T-cell (primary cell): ENCODE measurements at regions not wholly inside any gene's neighbourhood (a gene's known extent, or its start where the extent isn't known, plus 50 kb on each side); places are given as distances from the start of the nearest gene placed in this dataset.
"Not testable (repeated sequence)": the region's sequence is repeated elsewhere in the genome, so short reads cannot be mapped to it uniquely, and the experiment has no call there.

Source experiments
- ATAC-seq, 4 experiments: fragments of 200-7000 bp in 3 of 4; fragments of 150-1000 bp in 1 of 4; cut with Tn5 transposase; replicated peaks in 1 of 4; 1 replicate in 3 of 4; 2 replicates in 1 of 4; pipeline ENCODE4 v1.10.0; 2021; ENCODE audit warnings: moderate library complexity in 3 of 4, mild to moderate bottlenecking in 2 of 4, moderate number of reproducible peaks in 1 of 4
- CTCF ChIA-PET, 2 donors: fragments of 300-600 bp; sonication (Branson Sonifier 250); formaldehyde crosslinking; loops; one replicate each; lab custom pipeline; 2022; ENCODE audit warnings: antibody characterized with exemption in 2 of 2; lab: Charles Lee
- POLR2A ChIA-PET, 2 donors: fragments of 300-600 bp; sonication (Branson Sonifier 250); formaldehyde crosslinking; loops; one replicate each; lab custom pipeline; 2022; ENCODE audit warnings: antibody characterized with exemption in 2 of 2; lab: Charles Lee
- DNase-seq, 35 experiments: peaks; one replicate each; pipeline versions ENCODE4 v3.0.0 to v3.0.0-alpha.2; 2013 to 2023
- H3K27ac ChIP-seq: one replicate; pipeline ENCODE4 v1.5.1; 2013; ENCODE audit warnings: low read length
- H3K27me3 ChIP-seq, 2 experiments: replicated peaks in 1 of 2; 1 replicate in 1 of 2; 2 replicates in 1 of 2; pipeline versions ENCODE4 v1.6.1 to v1.7.0; 2013; ENCODE audit warnings: low read length in 1 of 2, mixed read lengths in 1 of 2; ENCODE audit not compliant: control insufficient read depth in 2 of 2, insufficient read depth in 2 of 2; ENCODE audit errors: extremely low read depth in 1 of 2
- H3K36me3 ChIP-seq, 2 donors: 1 replicate in 1 of 2; 2 replicates in 1 of 2; pipeline versions ENCODE4 v1.6.1 to v1.7.0; 2013; ENCODE audit warnings: low read length in 1 of 2; ENCODE audit not compliant: control insufficient read depth in 2 of 2, insufficient read depth in 1 of 2; ENCODE audit errors: extremely low read depth in 1 of 2
- H3K4me1 ChIP-seq, 2 experiments: 1 replicate in 1 of 2; 2 replicates in 1 of 2; pipeline versions ENCODE4 v1.6.1 to v1.7.0; 2013; ENCODE audit warnings: low read length in 2 of 2, mixed read lengths in 1 of 2; ENCODE audit not compliant: insufficient read depth in 2 of 2, control insufficient read depth in 1 of 2; ENCODE audit errors: extremely low read depth in 1 of 2
- H3K4me3 ChIP-seq, 2 donors: 1 replicate in 1 of 2; 2 replicates in 1 of 2; pipeline versions ENCODE4 v1.5.1 to v1.7.0; 2013; ENCODE audit warnings: mild to moderate bottlenecking in 2 of 2, low read length in 1 of 2, moderate library complexity in 1 of 2; ENCODE audit not compliant: control insufficient read depth in 1 of 2; ENCODE audit errors: extremely low read depth in 1 of 2
- H3K9me3 ChIP-seq: 2 replicates; pipeline ENCODE4 v1.7.0; 2013
- H3K27ac Mint-ChIP-seq, 2 donors: one replicate each; pipeline ENCODE4 v1.8.0; 2020 to 2021; ENCODE audit warnings: mild to moderate bottlenecking in 2 of 2, mixed read lengths in 2 of 2
- H3K27me3 Mint-ChIP-seq, 2 donors: one replicate each; pipeline ENCODE4 v1.8.0; 2021 to 2022; ENCODE audit warnings: mixed read lengths in 2 of 2
- H3K36me3 Mint-ChIP-seq: one replicate; pipeline ENCODE4 v1.8.0; 2021; ENCODE audit warnings: mixed read lengths
- H3K4me1 Mint-ChIP-seq, 3 donors: one replicate each; pipeline ENCODE4 v1.8.0; 2020 to 2022; ENCODE audit warnings: mixed read lengths in 3 of 3, mild to moderate bottlenecking in 1 of 3
- H3K4me3 Mint-ChIP-seq, 3 donors: one replicate each; pipeline ENCODE4 v1.8.0; 2020 to 2022; ENCODE audit warnings: mild to moderate bottlenecking in 3 of 3, mixed read lengths in 3 of 3, moderate library complexity in 3 of 3
- H3K9me3 Mint-ChIP-seq, 3 donors: one replicate each; pipeline ENCODE4 v1.8.0; 2020 to 2022; ENCODE audit warnings: mixed read lengths in 3 of 3
- WGBS: methylation state at CpG from one replicate; pipeline ENCODE4 v1.1.5; 2013; ENCODE audit warnings: missing lambda C conversion rate; ENCODE audit not compliant: insufficient coverage; 5-methylcytosine and 5-hydroxymethylcytosine counted together

GRCh38 chr13:90889906-90890834 lies 457.3 kb upstream of the MIR17HG start:
- ATAC-seq (no peak), DNase-seq (no peak)
- CTCF ChIA-PET, result interaction anchor here in 1 of 2 donors (0.5 kb wide), 1 partner anchor 37 kb away, joined by 5 read pairs; no protein-coding TSS in a partner anchor
- POLR2A ChIA-PET, result no interaction called here
- Histone ChIP-seq H3K4me3 (no peak overlapping the region), H3K9me3 (no peaks in the 10 kb centered on the region), H3K27ac (no peak overlapping the region), H3K27me3 (no peaks in the 10 kb centered on the region), H3K36me3 (no peaks in the 10 kb centered on the region), H3K4me1 (no peaks in the 10 kb centered on the region)
- H3K4me3 Mint-ChIP-seq, result no peak overlapping the region
- peaks cover 0 to 14% (median 6%) of the 10 kb centered on the region in 3 donors for H3K9me3 Mint-ChIP-seq
- no peaks in the 10 kb centered on the region for H3K36me3 Mint-ChIP-seq
- H3K27ac Mint-ChIP-seq, result no peak overlapping the region
- H3K27me3 Mint-ChIP-seq, result no peaks in the 10 kb centered on the region
- H3K4me1 Mint-ChIP-seq, result no peaks in the 10 kb centered on the region
- whole genome bisulfite sequencing, result no CpG with 5 or more reads among the region's 4 CpGs

- Mint-ChIP-seq H3K36me3 (no peaks in the 10 kb centered on the region), H3K9me3 (peaks cover 0 to 14% (median 6%) of the 10 kb centered on the region in 3 donors), H3K27ac (no peak overlapping the region), H3K27me3 (no peaks in the 10 kb centered on the region), H3K4me3 (no peak overlapping the region), H3K4me1 (no peaks in the 10 kb centered on the region)
- WGBS, result no CpG with 5 or more reads among the region's 2 CpGs
- no peaks in the 10 kb centered on the region for H3K36me3 ChIP-seq
- ChIA-PET CTCF (no interaction called here), POLR2A (no interaction called here)
- no peak overlapping the region for H3K4me3 ChIP-seq
- DNase-seq, result no peak
- H3K9me3 ChIP-seq, result no peaks in the 10 kb centered on the region
- no peak overlapping the region for H3K27ac ChIP-seq
- no peaks in the 10 kb centered on the region for H3K27me3 ChIP-seq
- no peak for ATAC-seq
- no peaks in the 10 kb centered on the region for H3K4me1 ChIP-seq
These were observed 456.2 kb upstream of the MIR17HG start for GRCh38 chr13:90891329-90891728.

- DNase-seq, H3K36me3 Mint-ChIP-seq, H3K27ac ChIP-seq, H3K4me1 ChIP-seq, H3K9me3 ChIP-seq, ATAC-seq, H3K4me3 Mint-ChIP-seq, H3K27ac Mint-ChIP-seq, H3K4me3 ChIP-seq, H3K27me3 ChIP-seq, H3K4me1 Mint-ChIP-seq, POLR2A ChIA-PET, CTCF ChIA-PET, H3K27me3 Mint-ChIP-seq, H3K36me3 ChIP-seq: not testable (repeated sequence)
- peaks cover 0 to 14% (median 6%) of the 10 kb centered on the region in 3 donors for H3K9me3 Mint-ChIP-seq
- WGBS, result 65% methylated on average over 4 of the region's 6 CpGs
These were observed 454.3 kb upstream of the MIR17HG start for GRCh38 chr13:90893199-90893598.

- no peaks in the 10 kb centered on the region for H3K4me1 Mint-ChIP-seq
- no peaks in the 10 kb centered on the region for H3K36me3 ChIP-seq
- no peak overlapping the region for H3K27ac Mint-ChIP-seq
- peaks cover 0 to 16% (median 0%) of the 10 kb centered on the region in 3 donors for H3K9me3 Mint-ChIP-seq
- DNase-seq (no peak), ATAC-seq (no peak)
- no peaks in the 10 kb centered on the region for H3K36me3 Mint-ChIP-seq
- CTCF ChIA-PET, result no interaction called here
- WGBS, result 57% methylated on average over 1 of the region's 2 CpGs
- no peak overlapping the region for H3K27ac ChIP-seq
- H3K27me3 ChIP-seq, result no peaks in the 10 kb centered on the region
- no peaks in the 10 kb centered on the region for H3K9me3 ChIP-seq
- no peaks in the 10 kb centered on the region for H3K4me1 ChIP-seq
- H3K27me3 Mint-ChIP-seq, result no peaks in the 10 kb centered on the region
- H3K4me3 Mint-ChIP-seq, result no peak overlapping the region
- POLR2A ChIA-PET, result no interaction called here
- H3K4me3 ChIP-seq, result no peak overlapping the region
These were observed 451.5 kb upstream of the MIR17HG start for GRCh38 chr13:90896002-90896401.

- WGBS, result no CpG with 5 or more reads among the region's 1 CpG
- ChIA-PET CTCF (no interaction called here), POLR2A (no interaction called here)
- Mint-ChIP-seq H3K4me1 (no peaks in the 10 kb centered on the region), H3K9me3 (peaks cover 0 to 9% (median 0%) of the 10 kb centered on the region in 3 donors), H3K27me3 (no peaks in the 10 kb centered on the region), H3K36me3 (no peaks in the 10 kb centered on the region), H3K4me3 (no peak overlapping the region), H3K27ac (no peak overlapping the region)
- no peaks in the 10 kb centered on the region for H3K27me3 ChIP-seq
- H3K27ac ChIP-seq, result no peak overlapping the region
- ATAC-seq, result no peak
- no peaks in the 10 kb centered on the region for H3K36me3 ChIP-seq
- no peaks in the 10 kb centered on the region for H3K4me1 ChIP-seq
- DNase-seq, result no peak
- H3K4me3 ChIP-seq, result no peak overlapping the region
- H3K9me3 ChIP-seq, result no peaks in the 10 kb centered on the region
These were observed 448.7 kb upstream of the MIR17HG start for GRCh38 chr13:90898811-90899210.

- Histone ChIP-seq H3K27me3 (no peaks in the 10 kb centered on the region), H3K9me3 (no peaks in the 10 kb centered on the region), H3K4me3 (no peak overlapping the region), H3K27ac (no peak overlapping the region), H3K4me1 (no peaks in the 10 kb centered on the region), H3K36me3 (no peaks in the 10 kb centered on the region)
- Mint-ChIP-seq H3K4me1 (no peaks in the 10 kb centered on the region), H3K27ac (no peak overlapping the region), H3K4me3 (no peak overlapping the region), H3K27me3 (no peaks in the 10 kb centered on the region), H3K36me3 (no peaks in the 10 kb centered on the region), H3K9me3 (peaks cover 0 to 9% (median 0%) of the 10 kb centered on the region in 3 donors)
- ATAC-seq (no peak), DNase-seq (no peak)
- WGBS, result no CpG with 5 or more reads among the region's 1 CpG
- CTCF ChIA-PET, result no interaction called here
- POLR2A ChIA-PET, result interaction anchor here in 1 of 2 donors (0.6 kb wide), 1 partner anchor 1323 kb away, joined by 3 read pairs; no protein-coding TSS in a partner anchor
These were observed 448.1 kb upstream of the MIR17HG start for GRCh38 chr13:90899416-90899815.
